Stimulated activated naive CD8-positive, alpha-beta T cell treated with anti-CD3 and anti-CD28 coated beads, Interleukin-15, Interleukin-2, amounts not matched to agents 100 ng/mL and 50 ng/mL, for 24 hours (primary cell): ENCODE measurements at regions not wholly inside any gene's neighbourhood (a gene's known extent, or its start where the extent isn't known, plus 50 kb on each side); places are given as distances from the start of the nearest gene placed in this dataset.

Experiments
- H3K27ac Mint-ChIP-seq: one replicate; pipeline ENCODE4 v1.8.0; 2021; ENCODE audit warnings: mild to moderate bottlenecking, mixed read lengths
- H3K27me3 Mint-ChIP-seq: one replicate; pipeline ENCODE4 v1.8.0; 2021; ENCODE audit warnings: mixed read lengths
- H3K36me3 Mint-ChIP-seq: one replicate; pipeline ENCODE4 v1.8.0; 2021; ENCODE audit warnings: low read depth, mixed read lengths
- H3K4me1 Mint-ChIP-seq: one replicate; pipeline ENCODE4 v1.8.0; 2021; ENCODE audit warnings: low read depth, mixed read lengths
- H3K4me3 Mint-ChIP-seq: one replicate; pipeline ENCODE4 v1.8.0; 2021; ENCODE audit warnings: mild to moderate bottlenecking, mixed read lengths
- H3K9me3 Mint-ChIP-seq: one replicate; pipeline ENCODE4 v1.8.0; 2021; ENCODE audit warnings: mixed read lengths

DNA sequence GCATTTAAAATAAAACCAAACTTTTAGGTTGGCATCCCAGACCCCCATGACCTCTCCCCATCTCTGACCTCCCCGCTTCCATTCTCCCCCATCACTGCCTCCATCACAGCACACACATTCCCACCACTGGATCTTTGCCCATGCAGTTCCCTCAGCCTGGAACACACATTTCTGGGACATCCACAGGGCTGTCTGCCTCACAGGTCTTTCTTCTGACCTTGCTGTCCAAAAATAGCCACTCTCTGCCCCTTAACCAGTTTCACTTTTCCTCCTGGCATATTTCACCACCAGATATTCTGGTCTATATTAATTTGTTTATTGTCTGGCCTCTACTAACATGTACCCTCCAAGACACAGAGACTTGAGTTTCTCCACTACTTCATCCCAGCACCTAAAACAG, 75.2 kb upstream of the PRDM11 start:
- Mint-ChIP-seq H3K36me3 (no peaks in the 10 kb centered on the region), H3K27ac (no peak overlapping the region), H3K4me3 (no peak overlapping the region), H3K9me3 (peaks cover 4% of the 10 kb centered on the region), H3K4me1 (peaks cover 12% of the 10 kb centered on the region), H3K27me3 (no peaks in the 10 kb centered on the region)

DNA sequence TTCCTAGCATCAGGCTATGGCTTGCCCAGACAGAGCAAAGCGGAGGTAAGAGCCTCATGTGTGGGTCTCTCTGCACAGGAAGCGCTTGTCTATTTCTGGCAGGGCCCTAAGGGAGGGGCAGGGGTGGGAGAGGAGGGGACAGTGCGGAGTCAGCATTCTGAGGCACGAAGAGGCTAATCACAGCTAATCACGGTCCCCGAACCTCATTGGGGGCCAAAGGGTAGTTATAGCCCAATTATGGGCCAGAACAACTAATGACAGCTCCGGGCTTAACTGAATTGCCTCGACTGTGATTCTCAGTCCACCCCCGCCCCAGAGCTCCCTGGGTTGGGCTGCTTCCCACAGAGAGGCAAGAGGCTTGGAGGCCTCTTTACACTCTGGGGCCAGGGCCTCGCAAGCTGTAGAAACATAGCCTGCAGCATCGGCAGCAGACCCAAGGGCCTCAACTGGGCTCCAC, 72.7 kb upstream of the PRDM11 start:
- no peaks in the 10 kb centered on the region for H3K9me3 Mint-ChIP-seq
- no peaks in the 10 kb centered on the region for H3K27me3 Mint-ChIP-seq
- no peak overlapping the region for H3K4me3 Mint-ChIP-seq
- no peaks in the 10 kb centered on the region for H3K36me3 Mint-ChIP-seq
- H3K4me1 Mint-ChIP-seq, result peaks cover 16% of the 10 kb centered on the region
- H3K27ac Mint-ChIP-seq, result no peak overlapping the region

DNA sequence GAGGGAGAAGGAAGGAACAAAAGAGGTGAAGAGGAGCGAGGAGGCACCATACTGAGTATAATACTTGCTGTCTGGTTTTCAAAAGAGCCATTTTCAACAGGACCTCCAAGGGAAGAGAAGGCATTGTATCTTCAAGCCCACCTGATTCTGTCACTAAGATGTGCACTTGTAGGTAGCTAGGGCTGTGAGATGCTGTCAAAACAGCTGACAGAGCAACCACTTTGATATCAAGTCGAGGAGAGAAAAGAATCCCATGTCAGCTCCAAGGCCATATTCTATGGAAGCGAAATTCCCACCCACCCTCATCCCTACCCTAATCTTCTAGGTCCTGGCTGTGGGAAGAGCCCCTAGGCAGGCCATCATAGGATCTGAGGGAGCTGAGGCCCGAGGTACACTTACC, 70.9 kb upstream of the PRDM11 start:
- Mint-ChIP-seq H3K4me1 (peaks cover 34% of the 10 kb centered on the region), H3K4me3 (no peak overlapping the region), H3K27ac (no peak overlapping the region), H3K9me3 (no peaks in the 10 kb centered on the region), H3K36me3 (no peaks in the 10 kb centered on the region), H3K27me3 (no peaks in the 10 kb centered on the region)

DNA sequence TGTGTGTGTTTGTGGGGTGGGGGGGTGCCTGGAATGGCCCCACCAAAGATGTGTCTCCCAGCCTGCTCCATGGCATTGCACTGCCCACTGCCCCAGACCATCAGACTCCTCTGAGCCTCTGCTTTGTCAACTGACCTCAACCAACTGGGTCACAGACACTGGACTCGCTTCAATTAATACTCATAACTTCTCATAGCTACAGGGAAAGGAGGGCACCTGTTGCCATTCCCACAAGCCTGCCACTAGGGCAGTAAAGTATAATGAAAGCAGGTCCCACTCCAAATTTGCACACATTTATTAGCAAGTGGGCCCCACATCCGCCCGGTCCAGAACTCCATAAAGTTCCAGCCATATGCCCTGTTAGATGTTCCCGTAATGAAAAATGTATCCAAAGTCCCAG, 70.5 kb upstream of the PRDM11 start:
- Mint-ChIP-seq H3K9me3 (no peaks in the 10 kb centered on the region), H3K4me1 (peaks cover 38% of the 10 kb centered on the region), H3K27me3 (no peaks in the 10 kb centered on the region), H3K4me3 (no peak overlapping the region), H3K36me3 (no peaks in the 10 kb centered on the region), H3K27ac (no peak overlapping the region)

DNA sequence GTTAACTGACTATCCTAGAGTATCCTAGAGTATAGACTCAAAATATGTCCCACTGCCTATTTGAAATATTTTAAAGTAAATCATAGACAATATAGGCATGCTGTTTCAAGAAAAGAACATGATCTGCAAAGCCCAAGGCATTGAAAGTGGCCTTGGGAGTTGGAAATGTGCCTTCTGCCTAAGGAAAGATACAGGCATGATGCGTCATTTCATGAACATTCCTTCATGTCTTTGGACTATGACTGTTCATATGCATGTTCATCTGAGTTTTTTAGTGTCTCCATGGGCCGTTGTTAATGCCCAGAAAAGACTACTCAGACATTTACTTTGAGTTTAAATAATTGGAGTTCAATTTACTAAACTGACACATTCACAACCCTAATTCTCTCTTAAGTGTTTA, 69.7 kb upstream of the PRDM11 start:
- Mint-ChIP-seq H3K36me3 (peaks cover 5% of the 10 kb centered on the region), H3K4me1 (peaks cover 45% of the 10 kb centered on the region), H3K27ac (no peak overlapping the region)

DNA sequence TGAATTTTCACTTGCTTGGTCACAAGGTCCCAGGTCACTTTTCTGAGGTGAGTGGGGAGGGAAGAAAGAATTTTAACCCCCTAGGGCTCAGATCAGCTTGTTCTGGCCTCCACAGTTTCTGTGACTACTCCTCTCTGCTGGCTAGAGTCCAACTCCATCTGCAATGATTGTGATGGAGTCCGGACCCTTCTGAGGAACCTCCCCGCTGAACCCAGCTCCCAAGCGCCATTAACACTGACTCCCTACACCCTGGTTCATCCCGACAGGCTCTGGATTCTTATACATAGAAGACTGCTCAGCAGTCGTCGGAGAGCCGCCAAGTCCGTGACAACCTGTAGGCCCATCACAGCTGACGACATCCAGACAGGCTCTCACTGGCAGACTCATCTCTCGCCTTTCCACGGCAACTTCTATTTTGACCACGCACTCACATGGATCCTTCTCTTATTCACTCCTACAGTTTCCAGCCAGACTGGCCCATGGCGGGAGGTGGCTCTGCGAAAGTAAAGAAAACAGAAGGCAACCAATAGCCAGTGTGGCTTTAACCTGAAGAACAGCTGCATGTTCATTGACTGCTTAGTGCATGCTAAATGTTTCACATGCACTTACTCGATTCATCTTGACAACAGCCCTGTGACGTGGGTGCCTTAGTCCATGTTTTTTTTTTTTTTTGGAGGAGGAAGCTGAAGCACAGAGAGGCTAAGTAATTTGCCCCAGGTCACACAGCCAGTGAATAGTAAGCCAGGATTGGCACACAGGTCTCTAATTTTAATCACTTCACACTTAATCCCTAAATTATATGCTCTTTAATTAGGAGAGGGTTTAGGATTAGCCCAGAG, 68.0 kb upstream of the PRDM11 start:
- H3K27me3 Mint-ChIP-seq, result no peaks in the 10 kb centered on the region
- H3K4me3 Mint-ChIP-seq, result no peak overlapping the region
- H3K9me3 Mint-ChIP-seq, result peaks cover 10% of the 10 kb centered on the region
- no peak overlapping the region for H3K27ac Mint-ChIP-seq
- H3K4me1 Mint-ChIP-seq, result peaks cover 50% of the 10 kb centered on the region
- H3K36me3 Mint-ChIP-seq, result peaks cover 5% of the 10 kb centered on the region

More for the DNA sequence above, 69.7 kb upstream of the PRDM11 start:
- Mint-ChIP-seq H3K4me3 (no peak overlapping the region), H3K9me3 (peaks cover 5% of the 10 kb centered on the region), H3K27me3 (no peaks in the 10 kb centered on the region)

DNA sequence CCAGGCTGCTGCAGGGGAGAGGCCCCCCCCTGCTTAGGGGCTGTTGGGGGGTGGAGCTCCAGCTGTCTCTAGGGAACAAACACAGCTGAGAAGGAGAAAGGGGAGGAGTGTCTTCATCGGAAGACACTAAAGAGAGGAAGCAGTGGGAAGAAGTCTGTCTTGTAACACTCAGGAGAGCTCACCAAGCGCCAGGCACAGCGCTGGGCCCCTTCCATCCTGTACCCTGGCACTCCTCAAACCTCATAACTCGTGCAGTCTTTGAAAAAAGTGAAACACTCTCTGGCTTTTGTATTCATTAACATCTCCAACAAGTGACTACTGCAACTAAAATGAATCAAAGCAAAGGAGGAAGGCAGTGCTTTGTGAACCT, 67.4 kb upstream of the PRDM11 start:
- peak overlapping the region; percentile 34 for H3K27ac Mint-ChIP-seq
- H3K27me3 Mint-ChIP-seq, result no peaks in the 10 kb centered on the region
- peaks cover 5% of the 10 kb centered on the region for H3K36me3 Mint-ChIP-seq
- no peak overlapping the region for H3K4me3 Mint-ChIP-seq
- peaks cover 10% of the 10 kb centered on the region for H3K9me3 Mint-ChIP-seq
- H3K4me1 Mint-ChIP-seq, result peaks cover 54% of the 10 kb centered on the region

DNA sequence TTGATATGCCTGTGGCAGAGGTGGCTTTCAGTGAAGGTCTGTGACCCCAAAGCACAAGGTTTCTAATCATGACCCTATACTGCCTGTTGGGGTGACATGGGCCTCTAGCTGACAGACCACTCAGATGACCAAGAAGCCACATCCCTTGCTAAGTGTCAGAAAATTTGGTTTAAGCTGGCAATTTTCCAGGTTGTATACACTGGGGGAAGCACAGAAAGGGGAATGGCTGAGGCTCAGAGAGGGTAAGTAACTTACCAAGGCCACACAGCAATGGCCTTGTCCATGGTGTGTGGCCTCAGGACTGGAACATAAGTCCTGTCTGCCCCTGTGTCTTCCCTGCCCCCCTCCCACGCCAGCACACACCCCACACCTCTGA, 66.9 kb upstream of the PRDM11 start:
- Mint-ChIP-seq H3K9me3 (peaks cover 10% of the 10 kb centered on the region), H3K4me1 (peaks cover 54% of the 10 kb centered on the region), H3K27ac (peak overlapping the region; percentile 77), H3K27me3 (no peaks in the 10 kb centered on the region), H3K4me3 (no peak overlapping the region), H3K36me3 (peaks cover 5% of the 10 kb centered on the region)

DNA sequence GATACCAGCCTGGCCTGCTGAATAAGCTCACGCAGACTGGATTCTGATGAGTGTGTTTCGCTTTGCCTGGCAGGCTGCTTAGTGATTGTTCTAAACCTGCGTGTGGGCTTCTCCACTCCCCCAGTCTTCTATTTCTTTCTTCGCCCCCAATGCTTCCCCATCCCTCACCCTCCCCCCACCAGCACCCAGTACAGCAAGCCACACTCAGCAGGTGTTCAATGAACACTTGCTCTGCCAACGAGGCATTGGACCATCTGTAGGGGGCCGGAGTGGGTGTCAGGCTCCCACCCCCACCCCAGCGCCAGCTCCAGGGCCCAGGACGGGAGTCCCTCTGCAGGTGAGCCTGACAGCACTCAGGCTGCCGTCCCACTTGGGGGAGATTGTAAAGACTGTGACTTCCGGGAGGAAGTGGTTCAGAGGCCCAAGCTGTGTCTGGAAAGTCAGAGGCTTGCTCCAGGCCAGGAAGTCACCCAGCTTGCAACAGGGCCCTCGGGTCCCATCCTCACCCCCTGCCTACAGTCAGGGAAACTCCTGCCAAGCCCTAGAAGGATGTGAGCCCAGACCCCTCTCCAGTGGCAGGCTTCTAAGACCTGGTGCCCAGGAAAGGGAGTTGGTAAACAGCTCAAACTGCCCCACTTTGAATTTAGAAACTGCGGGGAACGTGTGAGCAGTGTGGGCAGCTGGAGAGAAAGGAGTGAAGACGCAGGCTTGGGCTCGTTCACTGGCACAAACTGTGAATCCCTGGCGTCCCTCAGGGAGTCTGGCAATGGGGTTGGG, 66.3 kb upstream of the PRDM11 start:
- no peaks in the 10 kb centered on the region for H3K27me3 Mint-ChIP-seq
- H3K4me1 Mint-ChIP-seq, result peaks cover 54% of the 10 kb centered on the region
- H3K4me3 Mint-ChIP-seq, result peak overlapping the region; percentile 35
- peaks cover 10% of the 10 kb centered on the region for H3K9me3 Mint-ChIP-seq
- H3K27ac Mint-ChIP-seq, result peak overlapping the region; percentile 77
- peaks cover 5% of the 10 kb centered on the region for H3K36me3 Mint-ChIP-seq

DNA sequence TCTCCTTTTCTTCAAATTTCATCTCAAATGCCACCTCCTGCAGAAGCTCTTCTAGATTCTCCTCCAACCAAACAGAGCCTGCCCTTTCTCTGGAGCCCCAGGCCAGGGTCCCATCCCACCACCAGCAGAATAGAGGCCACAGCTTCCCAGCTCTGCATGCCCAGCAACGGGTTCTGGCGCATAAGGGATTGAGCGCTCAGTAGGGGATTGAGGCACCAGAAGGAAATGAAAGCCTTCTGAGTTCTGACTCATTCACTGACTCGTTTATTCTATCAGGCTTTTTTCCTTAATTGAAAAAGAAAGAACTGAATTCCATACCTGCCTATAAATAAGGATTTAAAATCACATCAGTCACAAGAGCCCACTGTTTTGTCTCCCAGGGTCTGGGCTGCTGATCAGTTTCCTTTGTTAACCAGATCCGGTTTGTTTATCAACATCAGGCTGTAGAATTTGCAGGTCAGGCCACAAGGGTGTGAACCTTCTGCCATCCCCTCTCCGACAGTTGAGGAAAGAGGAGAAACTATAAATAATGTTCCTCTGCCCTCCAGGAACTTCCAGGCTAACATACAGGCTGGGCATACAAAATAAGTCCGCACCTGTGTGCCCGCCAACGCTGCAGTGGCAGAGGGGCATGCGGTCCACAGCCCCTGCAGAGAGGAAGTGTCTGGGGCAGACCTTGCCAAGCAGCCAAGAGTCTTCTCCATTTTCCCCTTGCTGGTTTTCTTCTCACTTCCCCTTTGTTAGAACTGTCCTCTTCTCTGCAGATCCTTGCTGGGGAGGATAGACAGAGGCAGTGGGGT, 63.5 kb upstream of the PRDM11 start:
- peak overlapping the region; percentile 53 for H3K27ac Mint-ChIP-seq
- no peaks in the 10 kb centered on the region for H3K27me3 Mint-ChIP-seq
- peak overlapping the region; percentile 35 for H3K4me3 Mint-ChIP-seq
- H3K36me3 Mint-ChIP-seq, result peaks cover 5% of the 10 kb centered on the region
- peaks cover 10% of the 10 kb centered on the region for H3K9me3 Mint-ChIP-seq
- H3K4me1 Mint-ChIP-seq, result peaks cover 54% of the 10 kb centered on the region

DNA sequence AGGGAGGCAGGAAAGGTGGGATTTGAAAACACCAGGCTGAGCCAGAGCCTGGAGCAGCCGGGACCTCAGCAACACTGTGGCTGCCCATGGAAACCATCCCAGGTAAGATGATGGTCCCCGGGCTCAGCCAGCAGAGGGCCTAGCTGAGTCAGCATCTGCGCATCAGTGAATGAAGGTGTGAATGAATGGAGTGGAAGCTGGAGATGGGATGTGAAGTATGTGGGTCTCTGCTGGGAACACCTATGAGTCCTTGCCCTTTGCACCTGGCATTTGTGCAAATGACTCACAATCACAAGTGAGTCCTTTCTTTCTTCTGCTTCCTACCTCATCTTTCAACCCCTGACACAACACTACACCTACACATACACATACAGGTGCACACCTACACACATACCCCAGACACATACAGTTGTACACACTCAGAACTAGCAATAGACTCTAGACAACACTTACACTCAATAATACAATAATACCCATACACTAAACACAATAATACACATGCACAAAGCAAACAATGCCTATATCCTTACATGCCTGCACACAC, 62.8 kb upstream of the PRDM11 start:
- no peak overlapping the region for H3K27ac Mint-ChIP-seq
- H3K9me3 Mint-ChIP-seq, result peaks cover 10% of the 10 kb centered on the region
- peaks cover 5% of the 10 kb centered on the region for H3K36me3 Mint-ChIP-seq
- no peaks in the 10 kb centered on the region for H3K27me3 Mint-ChIP-seq
- H3K4me3 Mint-ChIP-seq, result no peak overlapping the region
- H3K4me1 Mint-ChIP-seq, result peaks cover 52% of the 10 kb centered on the region

DNA sequence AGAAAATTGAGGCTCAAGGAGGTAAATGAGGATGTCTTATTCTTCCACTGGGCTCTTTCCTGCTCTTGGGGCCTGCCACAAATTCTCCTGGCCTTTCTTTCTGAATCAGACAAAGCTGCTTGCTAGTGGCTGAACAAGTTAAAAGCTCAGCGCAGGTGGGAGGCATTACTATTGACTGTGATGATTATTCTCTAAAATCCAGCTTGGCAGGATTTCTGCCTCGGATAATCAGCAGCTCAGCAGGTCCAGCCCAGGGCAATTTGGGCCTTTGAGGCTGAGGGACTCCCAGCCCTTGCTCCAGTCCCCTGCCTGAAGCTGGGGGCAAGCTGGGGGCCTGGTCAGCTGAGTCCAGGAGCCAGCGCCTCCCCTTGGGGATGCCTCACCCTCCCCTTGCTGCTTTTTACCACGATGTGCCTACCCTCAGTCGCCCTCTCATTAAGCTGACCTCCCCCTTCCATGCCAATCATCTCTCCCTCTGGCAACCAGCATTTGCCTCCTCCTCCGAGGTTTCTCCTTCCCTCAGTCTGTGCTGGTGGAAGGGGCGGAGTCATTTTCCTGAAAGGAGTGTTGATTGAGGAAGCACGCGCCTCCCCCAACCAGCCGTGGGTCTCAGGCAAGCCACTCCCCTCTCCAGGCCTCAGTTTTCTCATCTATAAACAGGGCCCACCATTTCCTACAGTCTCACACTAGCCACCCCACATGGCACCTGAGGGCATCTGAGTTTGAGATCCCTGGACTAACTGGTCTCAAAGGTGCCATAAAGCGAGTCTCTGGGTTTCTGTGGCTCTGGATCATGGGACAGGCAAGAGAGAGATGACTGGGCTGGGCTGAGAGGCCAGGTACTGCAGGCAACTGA, 60.6 kb upstream of the PRDM11 start:
- H3K27me3 Mint-ChIP-seq, result peaks cover 4% of the 10 kb centered on the region
- H3K4me1 Mint-ChIP-seq, result peaks cover 37% of the 10 kb centered on the region
- peaks cover 5% of the 10 kb centered on the region for H3K36me3 Mint-ChIP-seq
- no peak overlapping the region for H3K27ac Mint-ChIP-seq
- H3K9me3 Mint-ChIP-seq, result peaks cover 10% of the 10 kb centered on the region
- no peak overlapping the region for H3K4me3 Mint-ChIP-seq

DNA sequence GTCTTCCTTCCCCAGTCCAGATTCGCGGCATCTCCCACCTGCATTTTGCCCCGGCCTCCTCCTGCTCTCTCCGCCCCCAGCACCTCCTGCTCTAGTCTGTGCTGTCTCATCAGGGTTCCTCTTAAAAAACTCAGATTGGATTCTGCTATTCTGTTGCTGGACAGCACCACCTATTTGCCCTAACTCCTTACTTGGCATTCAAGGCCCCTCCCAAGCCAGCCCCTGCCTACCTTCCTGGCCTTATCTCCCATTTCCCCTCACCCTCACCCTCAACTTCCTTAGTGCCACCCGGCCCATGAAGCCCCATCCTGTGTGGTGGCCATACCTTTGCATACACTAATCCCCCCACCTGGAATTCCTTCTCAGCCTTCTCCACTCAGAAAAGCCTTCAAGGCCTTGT, 59.9 kb upstream of the PRDM11 start:
- peaks cover 34% of the 10 kb centered on the region for H3K4me1 Mint-ChIP-seq
- peaks cover 2% of the 10 kb centered on the region for H3K36me3 Mint-ChIP-seq
- peaks cover 4% of the 10 kb centered on the region for H3K27me3 Mint-ChIP-seq
- H3K9me3 Mint-ChIP-seq, result peaks cover 8% of the 10 kb centered on the region
- H3K27ac Mint-ChIP-seq, result no peak overlapping the region
- H3K4me3 Mint-ChIP-seq, result no peak overlapping the region
